ENCODE measurements at regions not wholly inside any gene's neighbourhood (a gene's known extent, or its start where the extent isn't known, plus 50 kb on each side); places are given as distances from the start of the nearest gene placed in this dataset.
"Not testable (repeated sequence)": the region's sequence is repeated elsewhere in the genome, so short reads cannot be mapped to it uniquely, and the experiment has no call there.

DNA sequence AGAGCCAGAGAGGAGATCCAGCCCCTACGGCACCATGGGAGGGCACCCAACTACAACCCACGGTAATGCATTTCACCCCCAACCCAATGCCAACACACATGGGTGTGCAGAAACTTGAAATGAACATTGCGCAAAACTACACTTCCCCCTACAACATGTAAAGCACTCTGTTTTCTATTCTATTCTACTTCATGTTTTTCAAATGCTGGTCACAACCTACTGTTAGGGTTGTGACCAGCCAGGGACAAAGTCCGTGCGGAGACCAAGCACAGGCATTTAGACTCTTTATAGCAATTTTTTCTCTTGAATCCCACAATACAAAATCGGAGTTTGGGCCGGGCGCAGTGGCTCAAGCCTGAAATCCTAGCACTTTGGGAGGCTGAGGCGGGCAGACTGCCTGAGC, 90.6 kb downstream of the MRPL14 start:
- no peak for DNase-seq

DNA sequence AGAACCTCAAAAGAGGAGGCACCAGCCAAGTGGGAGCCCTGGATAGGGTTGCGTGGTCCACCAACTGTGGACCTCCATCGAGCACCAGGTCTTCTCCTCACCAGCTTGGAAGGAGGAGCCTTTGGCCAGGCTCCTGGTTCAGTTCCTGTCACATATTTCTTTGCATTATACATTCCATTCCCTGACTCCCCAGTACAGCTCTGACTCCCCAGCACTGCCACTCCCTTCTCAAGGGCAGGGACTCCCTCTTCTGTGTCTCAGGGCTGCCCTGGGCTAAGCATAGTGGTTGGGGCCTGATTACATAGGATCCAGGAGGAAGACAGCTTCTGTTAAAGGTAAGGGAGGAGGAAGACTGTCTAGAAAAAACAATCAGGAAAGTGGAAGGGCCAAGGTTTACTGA, 91.1 kb downstream of the MRPL14 start:
- no peak for DNase-seq

DNA sequence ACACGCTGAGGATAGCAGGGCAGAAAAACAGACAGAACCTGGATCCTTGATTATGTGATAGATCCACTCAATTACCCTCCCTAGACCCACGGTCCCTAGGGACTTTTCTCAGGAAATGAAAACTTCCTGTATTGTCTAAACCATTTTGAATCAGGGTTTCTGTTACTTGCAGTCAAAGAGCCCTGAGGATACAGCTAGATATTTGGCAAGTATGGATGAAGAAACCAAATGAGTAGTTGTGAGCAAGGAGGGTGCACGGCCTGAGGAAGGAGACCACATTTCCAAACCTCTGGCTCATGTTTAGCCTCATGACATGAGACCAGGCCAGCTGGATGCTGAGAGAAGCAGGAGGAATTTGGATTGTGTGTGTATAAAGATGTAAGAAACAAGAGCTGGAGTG, 91.6 kb downstream of the MRPL14 start:
- DNase-seq, result no peak

DNA sequence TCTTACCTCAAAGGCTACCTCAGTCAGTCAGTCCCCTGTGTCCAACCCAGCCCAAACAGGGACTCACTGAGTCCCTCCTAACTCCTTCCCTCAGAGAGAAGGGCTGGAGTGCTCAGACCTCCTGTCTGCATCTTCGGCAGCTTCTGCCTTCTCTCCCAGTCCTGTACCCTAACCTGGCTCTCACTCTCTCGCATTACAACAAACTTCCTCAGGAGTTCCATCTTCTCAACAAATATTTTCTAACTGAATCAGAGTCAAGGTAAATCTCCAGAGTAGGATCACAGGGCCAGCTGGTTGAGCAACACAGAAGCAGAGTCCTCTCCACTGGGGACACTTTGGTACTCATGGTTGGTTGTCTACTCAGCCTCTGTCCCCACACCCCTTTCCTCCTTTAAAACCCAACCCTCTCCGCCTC, 92.3 kb downstream of the MRPL14 start:
- no peak for DNase-seq

DNA sequence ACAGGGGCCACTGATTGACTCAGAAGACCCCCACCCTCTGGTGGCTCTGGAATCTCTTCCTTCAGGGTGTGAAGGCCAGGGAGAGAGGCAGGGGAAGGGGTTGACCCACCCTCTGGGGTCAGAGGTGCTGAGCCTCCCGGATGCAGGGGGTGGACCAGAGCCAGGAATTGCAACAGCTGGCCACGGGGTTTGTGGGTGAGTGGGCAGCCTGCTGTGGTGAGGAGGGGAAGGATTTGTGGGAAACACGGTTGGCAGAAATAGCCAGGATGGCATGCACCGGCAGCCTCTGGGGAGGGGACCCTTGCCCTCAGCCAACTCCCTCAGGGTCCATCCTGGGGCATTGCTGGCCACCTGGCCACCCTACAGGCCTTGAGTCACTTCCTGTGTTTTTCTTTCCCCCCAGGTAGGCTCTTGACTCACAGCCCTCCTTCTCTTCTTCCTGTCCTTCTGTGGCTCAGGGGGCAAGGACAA, 92.8 kb downstream of the MRPL14 start:
- DNase-seq, result no peak

DNA sequence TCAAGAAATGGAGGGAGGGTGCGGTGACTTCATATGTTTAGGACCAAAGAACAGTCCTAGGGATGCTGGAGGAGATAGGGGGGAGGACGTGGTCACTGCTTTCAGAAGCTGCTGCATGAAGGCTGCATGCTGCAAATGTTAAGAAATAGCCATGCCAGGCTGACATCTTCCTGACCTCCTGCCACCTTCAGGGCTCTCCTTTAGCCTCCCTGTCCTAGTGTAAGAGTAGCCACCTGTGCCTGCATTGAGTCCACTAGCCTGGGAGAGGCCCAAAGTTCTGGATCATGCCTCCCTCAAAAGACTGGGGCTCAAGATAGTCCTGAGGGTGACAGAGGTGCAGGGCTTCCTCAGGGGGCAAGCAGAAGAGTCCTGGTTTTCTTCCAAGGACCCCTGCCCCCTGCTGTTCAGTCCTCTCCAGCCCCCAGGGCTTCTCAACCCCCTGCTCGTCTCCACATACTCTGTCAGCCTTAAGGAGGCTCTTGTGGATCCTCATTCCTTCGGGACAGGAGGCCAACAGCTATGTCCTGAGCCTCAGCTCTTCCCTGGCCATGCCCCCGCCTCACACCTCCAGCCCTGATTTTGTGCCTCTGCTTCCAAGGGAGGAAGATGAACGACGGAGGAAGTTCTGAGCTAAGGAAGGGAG, 96.3 kb downstream of the MRPL14 start:
- DNase-seq, result no peak

DNA sequence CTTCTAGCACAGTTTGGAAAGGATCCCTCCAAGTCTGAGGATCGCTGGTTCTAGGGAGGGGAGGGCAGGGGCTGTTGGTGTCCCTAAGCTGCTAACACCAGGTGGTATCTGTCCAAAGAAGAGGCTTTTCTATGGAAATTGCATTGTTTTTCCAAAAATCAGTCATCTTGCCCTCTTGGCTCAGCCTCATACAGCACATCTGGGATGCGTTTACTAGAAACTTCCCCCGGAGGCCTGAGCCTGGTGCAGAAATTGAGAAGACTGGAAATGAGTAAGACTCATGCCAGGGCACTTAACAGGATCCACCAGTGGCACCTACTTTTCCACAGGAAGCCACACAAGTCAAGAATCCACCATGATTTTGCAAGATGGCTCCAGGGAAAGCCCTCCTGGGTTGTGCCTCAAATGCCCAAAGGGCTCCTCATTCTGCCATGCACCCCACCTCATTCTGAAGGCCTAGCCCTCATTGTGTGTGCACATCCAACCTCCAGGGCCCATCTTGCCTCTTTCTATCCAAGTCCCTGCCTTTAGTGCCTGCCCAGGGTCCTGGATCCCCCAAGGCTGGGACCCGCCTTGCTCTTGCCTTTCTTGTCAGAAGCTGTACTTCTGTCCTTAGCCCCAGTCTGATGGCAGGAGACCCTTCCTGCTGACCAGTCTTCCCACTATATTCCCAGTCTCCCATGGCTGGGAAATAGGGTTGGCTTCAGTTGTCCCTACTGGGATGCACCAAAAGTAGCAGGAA, 97.6 kb downstream of the MRPL14 start:
- no peak for DNase-seq

DNA sequence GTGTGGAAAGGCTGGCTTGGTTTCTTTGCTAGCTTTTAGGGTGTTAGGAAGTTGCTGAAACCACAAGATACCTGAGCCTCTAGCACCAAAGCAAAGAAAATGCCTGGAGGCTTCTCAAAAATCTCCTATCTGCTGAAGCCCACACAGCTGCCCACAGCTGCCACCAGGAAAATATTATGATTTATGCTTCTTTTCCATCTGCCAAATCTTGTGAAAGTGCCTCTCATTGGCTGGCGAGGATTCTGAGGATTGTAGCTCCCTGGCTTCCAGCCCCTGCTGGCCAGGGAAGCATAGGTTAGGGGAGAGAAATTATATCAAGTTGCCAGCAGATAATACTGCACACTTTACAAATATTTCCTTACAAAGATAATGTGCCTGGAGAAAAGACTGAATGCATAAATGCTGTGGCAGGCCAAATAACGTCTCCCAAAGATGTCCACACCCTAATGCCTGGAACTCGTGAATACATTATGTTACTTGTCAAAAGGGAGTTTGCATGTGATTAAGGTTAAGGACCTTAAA, 98.4 kb downstream of the MRPL14 start:
- DNase-seq, result no peak

DNA sequence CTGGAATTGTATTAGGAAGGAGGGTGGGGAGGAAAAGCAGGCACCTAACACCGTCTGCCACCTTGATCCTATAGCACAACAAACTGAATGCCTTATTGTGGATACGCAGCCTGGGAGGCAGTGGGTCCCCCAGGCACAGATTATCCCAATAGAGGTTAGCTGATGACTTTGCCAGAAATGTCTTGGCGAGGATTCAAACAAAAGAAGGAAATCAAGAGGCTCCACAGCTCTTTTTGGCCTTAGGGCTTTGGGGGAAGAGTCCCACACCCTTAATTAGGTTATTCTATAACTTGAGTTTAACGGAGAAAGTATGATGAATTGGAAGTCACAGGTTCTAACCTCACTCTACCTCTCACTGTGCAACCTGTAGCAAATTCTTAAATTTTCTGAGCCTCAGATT, 102.0 kb downstream of the MRPL14 start:
- DNase-seq, result no peak

DNA sequence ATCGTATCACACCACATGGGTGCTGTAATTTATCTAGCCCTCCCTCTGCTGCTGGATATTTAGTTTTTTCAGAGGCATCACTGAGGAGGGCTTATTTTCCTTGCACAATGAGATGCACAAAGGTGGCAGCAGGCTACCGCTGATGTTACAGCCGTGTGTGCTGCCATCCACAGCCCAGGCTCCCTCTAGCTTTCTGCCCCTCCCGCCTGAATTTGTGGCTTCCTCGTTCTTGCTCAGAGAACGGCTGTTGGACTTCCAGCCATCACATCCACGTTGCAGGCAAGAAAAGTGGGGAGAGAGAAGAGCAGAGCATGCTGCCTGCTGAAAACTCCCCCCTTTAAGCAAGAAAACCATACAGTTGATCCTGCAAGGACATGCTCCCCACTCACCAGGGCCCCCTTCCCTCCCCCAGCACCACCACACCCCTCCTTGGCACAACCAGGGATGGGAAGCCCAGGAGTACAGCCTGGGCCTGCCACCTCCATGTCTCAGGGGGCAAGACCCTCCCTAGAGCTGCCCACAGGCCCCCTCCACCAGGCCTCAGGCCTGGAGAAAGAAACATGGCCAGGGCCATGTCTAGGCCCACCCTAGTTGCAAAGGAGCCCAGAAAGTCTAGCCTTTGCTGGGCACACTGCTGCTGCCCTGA, 102.6 kb downstream of the MRPL14 start:
- no peak for DNase-seq

DNA sequence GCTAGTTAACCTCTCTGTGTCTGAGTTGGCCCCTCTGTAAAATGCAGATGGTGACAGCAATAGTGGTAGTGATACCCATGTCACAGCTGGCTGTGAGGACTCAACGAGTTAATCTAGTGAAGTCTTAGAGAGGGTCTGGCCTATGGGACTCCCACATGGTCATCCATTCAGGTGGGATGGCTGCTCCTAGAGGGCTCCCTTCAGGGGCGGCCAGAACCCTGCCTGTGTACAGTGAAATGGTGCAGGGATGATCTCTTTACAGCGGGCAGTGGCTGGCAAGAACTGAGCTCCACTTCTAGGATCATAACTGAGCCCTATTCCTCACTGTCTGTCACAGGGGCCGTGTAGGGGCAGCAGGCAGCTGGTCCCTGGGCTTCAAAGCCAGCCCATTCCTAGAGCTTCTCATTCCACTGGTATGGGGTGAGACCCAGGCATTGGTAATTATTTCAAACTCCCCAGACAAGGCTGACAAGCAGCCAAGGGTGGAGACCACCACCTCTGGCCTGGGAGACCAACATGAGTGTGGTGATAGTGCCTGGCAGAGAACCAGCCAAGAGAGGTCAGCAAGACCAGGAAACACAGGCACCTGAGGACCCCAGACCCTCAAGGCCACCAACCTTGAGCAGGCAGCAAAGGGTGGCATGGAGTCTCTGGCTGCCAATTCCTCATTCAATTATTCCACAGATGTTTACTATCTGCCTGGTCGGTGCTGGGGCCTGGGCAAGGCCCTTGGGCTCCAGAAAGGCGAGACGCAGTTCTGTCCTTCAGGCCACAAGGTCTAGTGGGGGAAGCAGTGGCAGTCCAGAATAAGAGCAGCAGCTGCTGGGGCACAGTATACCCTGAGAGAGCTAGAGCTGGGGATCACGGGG, 103.4 kb downstream of the MRPL14 start:
- DNase-seq, result no peak

DNA sequence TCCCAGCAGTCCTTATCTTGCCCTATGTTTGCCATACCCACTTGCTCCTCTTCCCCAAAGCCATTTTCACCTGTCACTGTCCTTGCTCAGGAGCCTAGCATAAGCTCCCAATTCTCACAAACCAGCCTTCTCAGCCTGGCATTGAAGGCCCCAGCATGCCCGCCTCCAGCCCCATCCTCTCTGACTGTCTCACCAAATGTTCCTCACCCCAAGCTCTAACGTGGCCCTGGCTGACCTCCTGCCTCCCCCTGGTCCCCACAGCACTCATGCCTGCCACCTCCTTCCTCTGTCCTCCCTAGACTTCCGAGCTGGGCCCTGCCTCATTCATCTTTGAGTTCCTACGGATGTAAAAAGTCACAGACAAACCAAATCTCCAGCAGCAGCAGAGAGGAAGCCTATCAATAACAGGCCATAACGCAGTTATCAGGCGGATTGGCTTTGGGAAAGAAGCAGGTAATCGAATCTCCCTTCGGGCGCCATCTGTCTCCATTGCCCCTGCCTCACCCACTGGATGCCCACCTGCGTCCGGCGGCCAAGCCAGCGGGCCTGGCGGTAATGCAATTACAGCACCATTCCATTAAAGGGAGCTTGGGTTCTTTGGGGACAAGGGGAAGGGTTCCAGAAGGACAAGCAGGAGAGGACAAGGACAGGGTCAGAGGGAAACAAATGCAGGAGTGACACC, 104.4 kb downstream of the MRPL14 start:
- DNase-seq, result no peak

DNA sequence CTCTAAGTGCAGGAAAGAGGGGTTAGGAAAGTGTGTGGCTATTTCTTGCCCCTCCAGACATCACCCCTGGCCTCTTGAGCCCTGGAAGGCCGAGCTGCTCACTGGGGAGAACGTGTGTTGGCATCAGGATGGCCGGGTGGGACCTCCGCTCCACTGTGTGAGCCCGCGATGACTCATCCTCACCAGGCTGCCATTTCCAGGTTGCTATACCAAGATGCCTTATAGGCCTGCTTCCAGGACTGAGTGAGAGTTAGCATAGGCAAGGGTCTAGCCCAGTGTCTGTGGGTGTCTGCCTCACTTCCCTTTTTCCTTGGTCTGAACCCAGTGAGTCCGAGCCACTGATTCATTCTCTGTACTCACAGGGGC, 105.0 kb downstream of the MRPL14 start:
- no peak for DNase-seq

DNA sequence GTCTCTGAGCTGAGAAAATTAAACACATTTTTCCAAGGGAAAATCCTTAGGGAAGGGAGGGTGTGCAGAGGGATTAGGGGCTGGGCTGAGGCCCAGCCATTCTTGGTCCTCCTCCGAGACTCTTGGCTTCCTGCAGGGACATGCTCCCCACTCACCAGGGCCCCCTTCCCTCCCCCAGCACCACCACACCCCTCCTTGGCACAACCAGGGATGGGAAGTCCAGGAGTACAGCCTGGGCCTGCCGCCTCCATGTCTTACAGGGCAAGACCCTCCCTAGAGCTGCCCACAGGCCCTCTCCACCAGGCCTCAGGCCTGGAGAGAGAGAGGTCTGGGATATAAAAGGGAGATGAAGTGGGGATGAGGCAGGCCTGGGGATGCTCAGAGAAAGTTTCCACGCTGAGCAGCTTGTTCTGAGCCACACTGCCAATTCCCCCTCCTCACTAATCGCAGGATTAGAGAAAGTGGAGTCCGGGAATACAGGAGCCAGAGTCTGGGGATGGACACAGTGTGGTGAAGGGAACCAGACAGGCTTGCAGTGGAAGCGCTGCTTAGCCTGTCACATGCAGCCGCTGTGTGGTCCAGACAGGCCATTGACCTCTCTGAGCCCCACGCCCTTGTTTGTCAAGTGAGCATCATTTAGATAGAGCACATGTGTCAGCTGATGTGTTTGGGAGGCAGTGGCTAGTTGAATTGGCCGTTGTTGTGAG, 105.5 kb downstream of the MRPL14 start:
- no peak for DNase-seq

DNA sequence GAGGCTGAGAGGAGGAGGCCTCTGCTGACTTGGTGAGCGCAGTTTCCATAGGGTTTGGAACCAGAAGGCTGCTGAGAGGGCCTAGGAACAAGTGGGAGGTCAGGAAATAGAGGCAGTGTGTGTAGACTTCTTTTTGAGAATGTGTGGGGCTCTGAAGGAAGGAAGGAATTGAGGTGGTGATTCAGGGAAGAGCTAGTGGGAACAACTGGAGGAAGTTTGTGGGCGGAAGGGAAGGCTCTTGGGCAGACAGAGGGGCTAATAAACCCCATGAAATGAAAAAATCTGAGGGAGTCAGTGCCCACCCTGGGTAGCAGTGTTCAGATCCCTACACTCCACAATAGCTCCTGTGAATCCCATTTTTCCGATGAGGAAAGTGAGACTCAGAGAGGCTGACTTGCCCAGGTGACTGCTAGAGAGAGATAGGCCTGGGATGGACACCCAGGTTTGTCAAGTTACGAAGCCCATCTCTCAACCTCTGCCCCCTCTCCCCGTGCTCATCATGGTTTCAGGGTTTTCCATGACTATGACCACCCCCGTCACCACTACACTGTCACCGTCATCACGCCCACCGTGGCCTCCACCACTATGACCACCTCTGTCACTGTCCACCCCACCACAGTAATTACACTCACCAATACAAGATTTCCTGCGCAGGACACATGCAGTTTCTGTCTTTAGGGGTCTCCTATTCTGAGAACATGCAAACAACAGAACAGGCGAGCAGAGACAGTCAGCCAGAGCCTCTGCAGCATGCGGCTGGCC, 106.4 kb downstream of the MRPL14 start:
- no peak for DNase-seq

DNA sequence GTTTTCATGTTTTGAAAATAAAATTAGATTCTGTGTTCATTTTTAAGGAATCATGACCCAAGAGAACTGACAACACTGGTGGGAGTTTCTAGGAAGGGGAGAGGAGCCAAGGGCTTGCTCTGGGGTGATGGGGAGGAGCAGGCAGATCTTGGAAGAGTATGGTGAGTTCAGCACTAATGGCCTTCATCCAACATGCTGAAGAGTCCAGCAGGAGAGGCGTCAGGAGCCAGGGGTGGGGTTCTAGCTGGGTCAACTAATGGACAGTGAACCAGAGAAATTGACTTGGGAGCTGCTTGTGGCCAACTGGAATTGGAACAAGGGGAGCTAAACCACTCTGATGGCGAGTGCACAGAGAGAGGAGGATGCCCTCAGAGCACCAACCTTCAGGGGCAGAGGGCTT, 107.1 kb downstream of the MRPL14 start:
- DNase-seq, result no peak

DNA sequence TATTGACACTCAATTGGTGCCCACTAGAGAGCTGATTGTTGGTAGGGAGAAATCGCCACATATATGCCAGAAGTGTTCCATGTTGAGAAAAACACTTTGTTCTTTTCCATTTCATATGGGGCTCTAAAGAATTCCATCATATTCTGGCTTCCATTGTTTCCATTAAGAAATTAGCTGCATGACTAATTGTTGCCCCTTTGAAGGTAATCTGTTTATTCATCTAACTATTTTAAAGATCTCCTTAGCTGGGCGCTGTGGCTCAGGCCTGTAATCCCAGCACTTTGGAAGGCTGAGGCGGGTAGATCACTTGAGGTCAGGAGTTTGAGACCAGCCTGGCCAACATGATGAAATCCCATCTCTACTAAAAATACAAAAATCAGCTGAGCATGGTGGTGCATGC, 109.9 kb downstream of the MRPL14 start:
- DNase-seq, result not testable (repeated sequence)

DNA sequence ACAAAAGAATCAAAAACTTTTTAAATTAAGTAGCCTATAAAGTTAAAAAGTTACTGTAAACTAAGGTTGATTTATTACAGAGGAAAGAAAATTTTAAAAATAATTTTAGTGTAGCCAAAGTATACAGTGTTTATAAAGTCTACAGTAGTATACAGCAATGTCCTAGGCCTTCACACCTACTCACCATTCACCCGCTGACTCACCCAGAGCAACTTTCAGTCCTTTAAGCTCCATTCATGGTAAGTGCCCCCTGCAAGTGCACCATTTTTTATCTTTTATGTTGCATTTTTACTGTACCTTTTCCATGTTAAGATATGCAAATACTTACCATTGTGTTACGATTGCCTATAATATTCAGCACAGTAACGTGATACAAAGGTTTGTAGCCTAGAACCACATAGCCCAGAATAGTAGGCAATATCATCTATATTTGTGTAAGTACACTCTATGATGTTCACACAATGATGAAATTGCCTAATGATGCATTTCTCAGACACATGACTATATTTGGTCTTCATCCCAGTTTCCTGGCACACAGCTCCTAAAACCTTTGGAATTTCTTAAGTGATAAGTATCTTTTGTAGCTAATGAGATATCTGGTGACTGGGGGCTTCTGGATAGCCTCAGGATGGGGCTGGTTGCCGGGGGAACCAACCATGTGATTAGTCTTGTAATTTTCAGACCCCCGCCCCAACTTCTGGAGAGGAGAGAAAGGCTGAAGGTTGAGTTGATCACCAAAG, 111.0 kb downstream of the MRPL14 start:
- DNase-seq, result no peak

DNA sequence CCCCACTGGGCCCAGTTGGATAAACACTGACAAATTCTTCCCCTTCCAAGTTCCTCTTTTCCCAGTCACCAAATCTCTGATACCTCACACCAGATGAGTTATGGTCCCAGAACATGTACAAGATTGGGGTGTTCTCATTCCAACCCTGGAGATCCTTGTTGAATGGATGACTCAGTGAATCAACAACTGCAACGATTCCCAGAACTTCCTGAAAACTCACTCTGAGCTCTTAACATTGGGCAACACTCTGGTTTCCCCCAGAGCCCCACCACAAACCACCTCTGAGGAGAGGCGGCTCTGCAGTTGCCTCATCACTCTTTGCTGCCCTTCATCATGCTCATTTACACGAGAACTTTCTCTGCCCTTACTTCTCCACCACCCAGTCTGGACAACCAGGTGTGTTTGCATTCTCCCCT, 115.2 kb downstream of the MRPL14 start:
- DNase-seq, result no peak

DNA sequence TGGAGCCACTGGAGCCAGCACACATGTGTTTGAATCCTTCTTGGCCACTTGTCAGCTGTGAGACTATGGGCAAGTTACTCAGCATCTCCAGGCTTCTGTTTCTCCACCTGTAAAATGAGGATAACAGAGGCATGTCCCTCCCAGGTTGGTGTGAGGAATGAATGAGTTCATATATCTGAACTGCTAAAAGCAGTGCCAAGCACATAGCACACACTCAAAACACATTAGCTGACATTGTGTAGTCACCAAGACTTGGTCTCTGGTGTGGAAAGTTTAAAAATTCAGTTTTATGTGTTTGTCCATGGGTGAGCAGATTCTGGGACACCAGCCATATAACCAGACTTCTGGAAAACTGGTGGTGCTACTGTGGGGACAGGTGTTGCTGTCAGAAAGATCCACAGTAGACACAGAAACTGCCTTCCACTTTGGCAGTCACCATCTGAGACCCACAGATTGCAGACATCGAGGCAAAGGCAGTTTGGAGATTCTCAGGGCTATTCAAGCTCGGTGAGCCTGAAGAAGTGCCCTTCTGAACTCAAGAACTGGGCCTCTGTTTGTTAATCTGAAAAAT, 115.8 kb downstream of the MRPL14 start:
- DNase-seq, result no peak
